Coronary artery (tissue), 2 donors: ENCODE measurements at regions not wholly inside any gene's neighbourhood (a gene's known extent, or its start where the extent isn't known, plus 50 kb on each side); places are given as distances from the start of the nearest gene placed in this dataset.

ENCODE experiments used
- DNase-seq: peaks from one replicate; pipeline ENCODE4 v3.0.0-alpha.2; 2017; ENCODE audit warnings: low spot score
- H3K27ac ChIP-seq, 2 donors: fragments of 200-600 bp; sonication (generic); one replicate each; pipeline ENCODE4 v1.5.1; 2016 to 2019
- H3K4me3 ChIP-seq: fragments of 200-600 bp; sonication (generic); 2 replicates; pipeline ENCODE4 v1.5.1; 2016; ENCODE audit warnings: mild to moderate bottlenecking, moderate library complexity
- TF ChIP-seq, protein P1 (sequence below): fragments of 200-600 bp; sonication (generic); IDR thresholded peaks from one replicate; pipeline ENCODE4 v1.5.1; 2019; ENCODE audit warnings: antibody characterized with exemption

DNA sequence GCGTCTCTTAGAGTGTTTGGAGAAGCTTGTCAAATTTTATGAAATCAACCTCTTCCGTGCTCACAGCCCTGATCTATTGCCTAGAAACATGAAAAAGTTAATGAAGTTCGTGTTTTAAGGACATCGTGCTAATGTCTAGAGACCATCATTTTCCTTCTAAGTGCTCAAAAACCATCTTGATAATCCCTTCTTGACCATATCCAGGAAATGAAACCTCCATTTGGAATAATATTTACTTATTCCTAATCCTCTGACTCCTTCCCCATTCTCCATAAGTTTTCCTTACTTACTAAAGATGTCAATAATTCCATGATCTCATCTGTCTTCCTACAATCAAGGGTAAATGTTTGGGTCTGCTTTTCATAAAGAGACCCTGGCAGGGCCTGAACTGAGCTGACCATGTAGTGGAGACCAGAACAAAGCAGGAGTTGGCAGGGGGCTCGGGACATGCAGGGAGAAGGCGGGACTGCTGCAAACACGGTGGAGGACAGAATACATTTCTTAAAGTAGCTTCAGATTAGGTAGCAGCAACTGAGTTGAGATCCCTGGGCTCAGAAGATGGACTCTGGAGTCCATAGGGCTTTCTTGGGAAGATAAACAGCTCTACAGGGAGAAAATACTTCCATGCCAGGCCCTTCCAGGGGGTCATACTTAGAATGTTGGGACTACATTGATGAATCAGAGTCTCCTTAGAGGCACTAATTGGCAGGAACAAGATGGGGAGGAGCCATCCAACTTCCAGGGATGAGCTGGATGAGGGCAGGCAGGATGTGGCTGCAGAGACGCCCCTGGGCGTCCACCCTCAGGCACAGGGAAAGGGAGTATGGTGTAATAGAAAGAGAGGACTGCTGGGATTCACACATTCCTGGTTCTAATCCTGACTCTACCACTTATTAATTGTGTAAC is 100.7 kb downstream of the RIN2 start:
- no peak for DNase-seq
- TF ChIP-seq, protein P1, sequence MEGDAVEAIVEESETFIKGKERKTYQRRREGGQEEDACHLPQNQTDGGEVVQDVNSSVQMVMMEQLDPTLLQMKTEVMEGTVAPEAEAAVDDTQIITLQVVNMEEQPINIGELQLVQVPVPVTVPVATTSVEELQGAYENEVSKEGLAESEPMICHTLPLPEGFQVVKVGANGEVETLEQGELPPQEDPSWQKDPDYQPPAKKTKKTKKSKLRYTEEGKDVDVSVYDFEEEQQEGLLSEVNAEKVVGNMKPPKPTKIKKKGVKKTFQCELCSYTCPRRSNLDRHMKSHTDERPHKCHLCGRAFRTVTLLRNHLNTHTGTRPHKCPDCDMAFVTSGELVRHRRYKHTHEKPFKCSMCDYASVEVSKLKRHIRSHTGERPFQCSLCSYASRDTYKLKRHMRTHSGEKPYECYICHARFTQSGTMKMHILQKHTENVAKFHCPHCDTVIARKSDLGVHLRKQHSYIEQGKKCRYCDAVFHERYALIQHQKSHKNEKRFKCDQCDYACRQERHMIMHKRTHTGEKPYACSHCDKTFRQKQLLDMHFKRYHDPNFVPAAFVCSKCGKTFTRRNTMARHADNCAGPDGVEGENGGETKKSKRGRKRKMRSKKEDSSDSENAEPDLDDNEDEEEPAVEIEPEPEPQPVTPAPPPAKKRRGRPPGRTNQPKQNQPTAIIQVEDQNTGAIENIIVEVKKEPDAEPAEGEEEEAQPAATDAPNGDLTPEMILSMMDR: no peak
- H3K4me3 ChIP-seq: no peak overlapping the region
- H3K27ac ChIP-seq: no peak overlapping the region

DNA sequence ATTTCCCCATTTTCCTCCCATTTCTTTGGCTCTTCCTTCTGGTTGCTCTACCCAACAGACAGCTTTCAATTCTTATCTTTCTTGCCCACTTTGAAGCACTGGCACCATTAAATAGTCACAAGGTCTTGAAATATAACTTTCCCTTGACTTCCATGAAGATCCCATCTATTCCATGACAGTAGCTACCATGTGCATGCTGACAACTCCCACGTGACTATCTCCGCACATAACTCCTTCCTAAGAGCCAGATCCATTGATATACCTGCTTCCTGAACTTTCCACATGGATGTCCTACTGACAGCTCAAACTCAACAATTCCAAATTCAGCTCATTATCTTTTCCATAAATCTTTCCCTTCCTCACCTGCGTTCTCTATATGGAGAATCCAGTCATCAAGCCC is 101.4 kb downstream of the RIN2 start:
- TF ChIP-seq, protein P1: no peak
- H3K4me3 ChIP-seq: no peak overlapping the region
- no peak for DNase-seq

DNA sequence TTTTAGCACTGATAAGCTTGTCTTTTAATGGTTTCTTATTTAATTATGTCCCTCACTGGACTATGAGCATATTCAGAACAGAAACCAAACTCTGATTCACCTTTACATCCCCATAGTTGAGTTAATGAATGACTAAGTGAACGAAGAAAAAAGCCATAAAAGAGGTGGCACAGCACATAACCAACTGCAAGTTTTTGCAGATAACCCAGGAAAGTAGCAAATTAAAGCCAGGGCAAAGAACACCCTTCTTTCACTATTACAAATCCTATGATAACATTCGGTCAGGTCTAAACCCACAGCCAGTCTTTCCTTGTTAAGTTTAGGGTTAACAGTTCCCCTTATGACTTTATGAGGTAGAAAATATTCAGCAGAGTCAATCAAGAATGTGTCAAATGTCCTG is 102.7 kb downstream of the RIN2 start:
- TF ChIP-seq, protein P1: no peak
- Histone ChIP-seq H3K27ac (no peak overlapping the region), H3K4me3 (no peak overlapping the region)
- no peak for DNase-seq

More for the DNA sequence above, 101.4 kb downstream of the RIN2 start:
- H3K27ac ChIP-seq: no peak overlapping the region

DNA sequence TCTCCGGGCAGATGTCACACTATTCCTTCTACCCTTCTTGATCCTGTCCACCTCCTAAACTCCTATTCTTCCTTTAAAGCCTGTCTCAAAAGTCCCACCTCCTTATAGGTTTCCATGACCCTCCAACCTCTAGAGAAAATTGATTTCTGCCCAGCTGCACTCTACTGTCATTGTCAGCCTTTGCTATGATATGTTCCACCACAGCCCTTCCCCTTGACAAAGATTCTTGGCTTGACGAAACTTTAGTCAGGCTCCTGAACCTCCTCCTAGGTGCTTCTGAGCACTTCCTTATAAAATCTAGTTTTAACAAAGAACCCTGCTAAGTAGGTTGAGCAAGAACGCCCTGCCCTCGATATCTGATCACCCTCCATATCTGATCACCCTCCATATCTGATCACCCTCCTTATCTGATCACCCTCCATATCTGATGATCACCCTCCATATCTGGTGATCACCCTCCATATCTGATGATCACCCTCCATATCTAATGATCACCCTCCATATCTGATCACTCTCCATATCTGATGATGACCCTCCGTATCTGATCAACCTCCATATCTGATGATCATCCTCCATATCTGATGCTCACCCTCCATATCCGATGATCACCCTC is 103.2 kb downstream of the RIN2 start:
- TF ChIP-seq, protein P1: no peak
- no peak for DNase-seq
- no peak overlapping the region for H3K4me3 ChIP-seq
- H3K27ac ChIP-seq: no peak overlapping the region

GRCh38 chr20:19864130-19864529 is 106.1 kb downstream of the RIN2 start:
- Histone ChIP-seq H3K27ac (no peak overlapping the region), H3K4me3 (no peak overlapping the region)
- TF ChIP-seq, protein P1: no peak
- no peak for DNase-seq

DNA sequence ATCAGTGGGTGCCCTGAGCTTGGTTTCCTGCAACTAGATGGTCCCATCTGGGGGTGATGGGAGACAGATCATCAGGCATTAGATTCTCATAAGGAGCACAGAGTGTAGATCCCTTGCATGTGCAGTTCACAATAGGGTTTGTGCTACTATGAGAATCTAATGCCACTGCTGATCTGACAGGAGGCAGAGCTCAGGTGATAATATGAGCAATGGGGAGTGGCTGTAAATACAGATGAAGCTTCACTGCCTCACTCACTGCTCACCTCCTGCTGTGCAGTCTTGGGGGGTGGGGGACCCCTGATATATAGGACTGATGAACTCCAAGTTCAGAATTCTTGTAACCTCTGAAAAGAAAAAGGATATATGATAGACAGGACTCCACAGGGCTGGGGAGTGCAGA is 108.0 kb downstream of the RIN2 start:
- TF ChIP-seq, protein P1: no peak
- Histone ChIP-seq H3K4me3 (no peak overlapping the region), H3K27ac (no peak overlapping the region)
- no peak for DNase-seq

- Histone ChIP-seq H3K27ac (no peak overlapping the region), H3K4me3 (no peak overlapping the region)
- DNase-seq: no peak
- TF ChIP-seq, protein P1: no peak
Observed at GRCh38 chr20:19867074-19867473, 109.0 kb downstream of the RIN2 start.
